Stimulated activated effector memory CD8-positive, alpha-beta T cell treated with anti-CD3 and anti-CD28 coated beads, Interleukin-12 subunit alpha, Interleukin-12 subunit beta, amount 100 ng/mL, for 72 hours (primary cell): ENCODE measurements at regions not wholly inside any gene's neighbourhood (a gene's known extent, or its start where the extent isn't known, plus 50 kb on each side); places are given as distances from the start of the nearest gene placed in this dataset.

Experiments used
- ATAC-seq: fragments of 150-1000 bp; cut with Tn5 transposase; 2 replicates; pipeline ENCODE4 v1.10.0; 2021
- DNase-seq, 2 donors: peaks; one replicate each; pipeline ENCODE4 v3.0.0; 2021 to 2022; ENCODE audit warnings: low spot score in 2 of 2
- H3K27ac Mint-ChIP-seq: one replicate; pipeline ENCODE4 v1.8.0; 2022; ENCODE audit warnings: mild to moderate bottlenecking, mixed read lengths
- H3K36me3 Mint-ChIP-seq: one replicate; pipeline ENCODE4 v1.8.0; 2022; ENCODE audit warnings: mild to moderate bottlenecking, mixed read lengths
- H3K4me1 Mint-ChIP-seq: one replicate; pipeline ENCODE4 v1.8.0; 2022; ENCODE audit warnings: mixed read lengths
- H3K4me3 Mint-ChIP-seq: one replicate; pipeline ENCODE4 v1.8.0; 2022; ENCODE audit warnings: mild to moderate bottlenecking, mixed read lengths
- H3K9me3 Mint-ChIP-seq: one replicate; pipeline ENCODE4 v1.8.0; 2022; ENCODE audit warnings: mixed read lengths

DNA sequence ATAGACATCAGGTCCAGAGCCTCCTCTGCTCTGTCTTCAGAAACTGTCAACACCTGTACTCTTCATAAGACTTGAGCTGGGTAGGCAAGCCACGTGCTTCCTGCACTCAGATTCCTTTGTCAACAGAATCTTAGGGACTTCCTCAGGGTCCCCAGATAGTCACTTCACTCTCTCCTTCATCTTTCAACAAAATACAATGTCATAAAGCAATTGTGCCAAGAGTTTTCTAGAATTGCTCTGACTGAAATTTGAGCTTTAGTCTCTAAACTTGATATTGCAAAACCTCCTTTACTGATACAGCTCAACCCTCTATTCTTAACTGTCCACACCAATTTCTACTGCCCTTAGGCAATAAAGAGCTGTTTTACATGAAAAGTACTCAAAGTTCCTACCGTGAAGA, 179.9 kb downstream of the IRS2 start:
- no peaks in the 10 kb centered on the region for H3K36me3 Mint-ChIP-seq
- no peaks in the 10 kb centered on the region for H3K4me1 Mint-ChIP-seq
- no peak overlapping the region for H3K27ac Mint-ChIP-seq
- DNase-seq (no peak), ATAC-seq (no peak)
- peaks cover 3% of the 10 kb centered on the region for H3K9me3 Mint-ChIP-seq
- H3K4me3 Mint-ChIP-seq, result no peak overlapping the region

GRCh38 chr13:109605846-109606245, 180.5 kb downstream of the IRS2 start:
- no peak for ATAC-seq

DNA sequence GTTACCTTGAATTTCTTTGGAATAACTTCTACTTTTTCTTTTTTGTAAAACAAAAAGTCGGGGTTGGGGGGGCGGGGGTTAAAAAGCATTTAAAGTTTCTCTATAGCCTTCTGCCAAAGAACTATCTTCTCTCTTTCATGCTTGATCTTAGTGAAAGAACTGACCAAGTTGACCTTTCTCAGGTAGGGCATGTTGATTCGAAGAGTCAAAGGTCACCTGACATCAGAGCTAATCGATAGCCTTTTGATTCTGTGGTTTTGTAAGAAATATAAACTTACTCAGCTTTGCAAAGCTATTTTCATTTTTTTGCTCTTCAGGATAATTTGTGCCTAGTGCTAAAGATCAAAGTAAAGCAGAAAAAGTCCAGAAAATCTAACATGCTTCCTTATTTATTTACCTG, 181.5 kb downstream of the IRS2 start:
- ATAC-seq (no peak), DNase-seq (no peak)
- no peaks in the 10 kb centered on the region for H3K36me3 Mint-ChIP-seq
- H3K4me3 Mint-ChIP-seq, result no peak overlapping the region
- H3K27ac Mint-ChIP-seq, result no peak overlapping the region
- peaks cover 3% of the 10 kb centered on the region for H3K9me3 Mint-ChIP-seq
- H3K4me1 Mint-ChIP-seq, result no peaks in the 10 kb centered on the region

More at GRCh38 chr13:109605846-109606245, 180.5 kb downstream of the IRS2 start:
- H3K4me1 Mint-ChIP-seq, result no peaks in the 10 kb centered on the region
- no peaks in the 10 kb centered on the region for H3K36me3 Mint-ChIP-seq
- H3K27ac Mint-ChIP-seq, result no peak overlapping the region
- DNase-seq, result no peak
- peaks cover 3% of the 10 kb centered on the region for H3K9me3 Mint-ChIP-seq
- H3K4me3 Mint-ChIP-seq, result no peak overlapping the region

- ATAC-seq, result no peak
- Mint-ChIP-seq H3K4me1 (no peaks in the 10 kb centered on the region), H3K4me3 (no peak overlapping the region), H3K27ac (no peak overlapping the region), H3K36me3 (no peaks in the 10 kb centered on the region), H3K9me3 (peaks cover 3% of the 10 kb centered on the region)
- DNase-seq, result no peak
These were observed 184.0 kb downstream of the IRS2 start for GRCh38 chr13:109602356-109602755.

GRCh38 chr13:109599901-109600657, 186.3 kb downstream of the IRS2 start:
- no peak overlapping the region for H3K27ac Mint-ChIP-seq
- no peak overlapping the region for H3K4me3 Mint-ChIP-seq
- H3K4me1 Mint-ChIP-seq, result no peaks in the 10 kb centered on the region
- DNase-seq (no peak), ATAC-seq (no peak)
- H3K36me3 Mint-ChIP-seq, result no peaks in the 10 kb centered on the region
- no peaks in the 10 kb centered on the region for H3K9me3 Mint-ChIP-seq

DNA sequence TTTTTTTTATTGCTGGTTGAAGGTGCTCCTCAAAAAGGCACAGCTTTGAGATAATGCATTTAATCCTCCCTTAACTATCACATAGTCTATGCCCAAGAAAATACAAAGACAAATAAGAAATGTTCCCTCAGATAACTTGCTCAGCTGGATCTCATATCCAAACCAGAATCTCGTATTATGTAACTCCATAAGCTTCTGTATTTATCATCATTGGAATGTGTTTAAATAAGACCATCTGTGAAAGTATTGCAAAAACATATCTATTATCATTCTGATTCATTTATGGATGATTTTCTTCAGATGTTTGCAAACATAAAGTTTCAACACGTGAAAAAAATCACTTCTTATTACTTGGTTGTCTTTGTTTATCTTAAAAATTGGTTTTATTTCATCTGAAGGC, 190.9 kb downstream of the IRS2 start:
- Mint-ChIP-seq H3K27ac (no peak overlapping the region), H3K36me3 (no peaks in the 10 kb centered on the region), H3K4me1 (no peaks in the 10 kb centered on the region), H3K4me3 (no peak overlapping the region), H3K9me3 (no peaks in the 10 kb centered on the region)
- ATAC-seq, result no peak
- no peak for DNase-seq

DNA sequence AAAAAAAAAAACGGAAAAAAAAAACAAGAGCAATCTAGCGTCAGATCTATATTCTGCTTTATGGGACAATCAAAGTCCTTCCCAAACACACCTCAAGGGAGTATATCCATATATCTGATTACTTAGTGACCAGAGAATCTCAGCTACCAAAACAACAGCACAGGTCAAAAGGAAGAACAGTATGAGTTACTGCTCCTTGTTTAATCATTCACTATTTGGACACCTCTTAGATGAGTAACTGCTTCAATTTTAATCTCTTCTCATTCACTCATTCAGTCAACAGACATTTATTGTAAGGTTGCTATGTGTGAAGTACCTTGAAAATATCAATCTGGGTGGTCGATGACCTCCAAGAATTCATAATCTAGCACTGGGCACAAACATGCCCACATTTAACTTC, 193.2 kb downstream of the IRS2 start:
- Mint-ChIP-seq H3K4me1 (no peaks in the 10 kb centered on the region), H3K36me3 (no peaks in the 10 kb centered on the region), H3K9me3 (no peaks in the 10 kb centered on the region), H3K4me3 (no peak overlapping the region), H3K27ac (no peak overlapping the region)
- ATAC-seq (no peak), DNase-seq (no peak)

DNA sequence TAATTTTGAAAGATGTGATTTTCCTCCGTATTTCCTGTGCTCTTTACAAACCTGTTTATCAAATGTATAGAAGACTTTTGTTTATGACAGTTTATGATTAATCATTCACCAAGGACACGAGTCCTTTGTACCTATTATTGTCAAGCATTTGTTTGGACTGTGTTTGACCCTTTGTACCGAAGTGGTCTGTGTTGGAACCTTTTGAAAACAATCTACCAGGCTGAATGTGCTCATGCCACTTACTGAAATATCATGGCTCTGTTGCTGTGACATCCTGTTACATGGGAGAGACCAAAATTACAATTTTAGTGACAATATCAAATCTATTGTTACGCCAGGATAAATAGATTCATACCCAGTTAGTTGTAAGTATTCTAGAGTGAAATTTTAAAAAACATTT, 193.6 kb downstream of the IRS2 start:
- H3K27ac Mint-ChIP-seq, result no peak overlapping the region
- no peaks in the 10 kb centered on the region for H3K36me3 Mint-ChIP-seq
- H3K9me3 Mint-ChIP-seq, result no peaks in the 10 kb centered on the region
- ATAC-seq (no peak), DNase-seq (no peak)
- H3K4me3 Mint-ChIP-seq, result no peak overlapping the region
- H3K4me1 Mint-ChIP-seq, result no peaks in the 10 kb centered on the region

- no peaks in the 10 kb centered on the region for H3K9me3 Mint-ChIP-seq
- no peaks in the 10 kb centered on the region for H3K4me1 Mint-ChIP-seq
- ATAC-seq, result no peak
- DNase-seq, result no peak
- no peaks in the 10 kb centered on the region for H3K36me3 Mint-ChIP-seq
- no peak overlapping the region for H3K27ac Mint-ChIP-seq
- no peak overlapping the region for H3K4me3 Mint-ChIP-seq
These were observed 198.7 kb downstream of the IRS2 start for GRCh38 chr13:109587689-109588088.

DNA sequence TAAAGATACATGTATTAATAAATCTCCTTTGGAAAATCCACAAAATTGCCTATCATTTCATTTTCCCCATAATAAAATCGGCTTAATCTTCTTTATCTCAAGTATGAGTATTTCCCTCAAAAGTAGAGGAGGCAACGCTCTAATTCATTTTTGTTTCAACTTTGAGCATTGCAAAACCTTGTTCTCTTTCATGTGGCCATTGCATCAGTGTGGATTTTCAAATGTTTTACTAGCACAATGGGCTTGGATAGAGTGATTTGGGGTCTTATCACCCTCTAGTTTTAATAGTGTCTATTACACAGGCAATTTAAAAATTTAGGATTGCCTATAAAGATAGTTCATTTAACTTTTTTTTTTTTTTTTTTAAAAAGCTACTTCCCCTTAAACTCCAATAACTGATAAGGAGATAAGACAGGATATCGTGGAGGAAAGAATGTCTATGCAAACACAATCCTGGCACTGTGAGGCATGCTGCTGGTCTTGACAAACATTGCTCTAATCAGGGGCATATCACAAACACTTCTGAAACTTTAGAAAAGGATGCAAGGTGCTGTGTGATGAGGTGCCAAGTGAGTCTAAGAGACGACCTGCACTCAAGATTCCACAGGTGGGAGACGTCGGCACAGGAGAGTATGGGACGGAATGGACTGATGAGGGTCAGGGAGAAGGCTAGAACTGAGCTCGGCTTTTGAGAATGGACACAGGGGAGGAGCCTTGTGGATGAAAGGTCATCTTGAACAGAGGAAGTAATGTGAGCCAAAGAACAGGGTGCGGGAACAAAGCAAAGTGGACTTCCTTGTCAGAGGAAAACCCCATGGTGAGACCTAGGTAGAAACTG, 199.7 kb downstream of the IRS2 start:
- no peak overlapping the region for H3K4me3 Mint-ChIP-seq
- ATAC-seq, result no peak
- no peak overlapping the region for H3K27ac Mint-ChIP-seq
- H3K4me1 Mint-ChIP-seq, result no peaks in the 10 kb centered on the region
- no peak for DNase-seq
- H3K9me3 Mint-ChIP-seq, result no peaks in the 10 kb centered on the region
- no peaks in the 10 kb centered on the region for H3K36me3 Mint-ChIP-seq

- Mint-ChIP-seq H3K36me3 (no peaks in the 10 kb centered on the region), H3K4me3 (no peak overlapping the region), H3K27ac (no peak overlapping the region), H3K9me3 (no peaks in the 10 kb centered on the region), H3K4me1 (no peaks in the 10 kb centered on the region)
- ATAC-seq (no peak), DNase-seq (no peak)
These were observed 201.5 kb downstream of the IRS2 start for GRCh38 chr13:109584844-109585361.

- no peak for ATAC-seq
- Mint-ChIP-seq H3K27ac (no peak overlapping the region), H3K4me1 (no peaks in the 10 kb centered on the region), H3K36me3 (no peaks in the 10 kb centered on the region), H3K9me3 (peaks cover 2% of the 10 kb centered on the region), H3K4me3 (no peak overlapping the region)
- DNase-seq, result no peak
These were observed 209.1 kb downstream of the IRS2 start for GRCh38 chr13:109577191-109577700.

- DNase-seq, result no peak
- peaks cover 2% of the 10 kb centered on the region for H3K9me3 Mint-ChIP-seq
- no peaks in the 10 kb centered on the region for H3K4me1 Mint-ChIP-seq
- no peak for ATAC-seq
- H3K4me3 Mint-ChIP-seq, result no peak overlapping the region
- no peak overlapping the region for H3K27ac Mint-ChIP-seq
- H3K36me3 Mint-ChIP-seq, result no peaks in the 10 kb centered on the region
These were observed 210.0 kb downstream of the IRS2 start for GRCh38 chr13:109576331-109576813.

DNA sequence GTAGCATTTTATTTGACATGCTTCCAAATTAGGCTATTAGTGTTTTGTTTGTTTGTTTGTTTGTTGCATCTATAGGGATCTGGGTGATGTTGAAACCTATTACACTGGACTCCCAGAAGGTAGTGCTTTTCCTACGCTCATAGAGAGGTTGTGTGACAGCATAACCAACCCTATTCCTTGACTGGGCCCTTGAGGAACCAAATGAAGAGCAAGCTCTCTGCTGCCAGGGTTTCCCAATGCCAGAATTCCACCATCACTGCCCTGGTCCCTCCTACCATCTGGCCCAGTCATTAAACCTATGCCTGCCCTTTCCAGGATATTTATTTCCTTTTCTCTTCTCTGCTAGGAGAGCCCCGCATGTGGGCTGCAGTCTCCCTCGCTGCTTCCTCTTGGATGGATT, 210.6 kb downstream of the IRS2 start:
- Mint-ChIP-seq H3K4me1 (no peaks in the 10 kb centered on the region), H3K4me3 (no peak overlapping the region), H3K27ac (no peak overlapping the region), H3K36me3 (no peaks in the 10 kb centered on the region), H3K9me3 (peaks cover 2% of the 10 kb centered on the region)
- no peak for ATAC-seq
- DNase-seq, result no peak

DNA sequence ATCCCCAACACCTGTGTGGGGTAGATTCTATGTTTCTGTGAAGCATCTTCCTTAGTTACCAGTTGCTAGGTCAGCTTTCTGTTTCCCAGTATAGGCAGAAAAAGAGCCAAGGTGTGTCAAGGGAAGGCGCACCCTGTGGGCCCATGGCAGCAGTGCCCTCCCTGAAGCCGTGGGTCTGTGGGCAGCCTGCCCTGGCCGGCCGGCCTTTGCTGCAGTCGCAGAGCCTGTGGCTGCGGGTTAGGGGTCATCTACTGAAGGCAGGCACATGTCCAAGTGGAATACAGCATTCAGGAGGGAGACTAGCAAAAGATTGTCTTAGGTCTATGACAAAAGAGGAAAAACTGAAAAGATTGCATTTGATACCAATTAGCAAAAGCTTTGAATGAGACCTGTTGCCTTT, 214.0 kb downstream of the IRS2 start:
- Mint-ChIP-seq H3K9me3 (peaks cover 2% of the 10 kb centered on the region), H3K4me3 (no peak overlapping the region), H3K4me1 (no peaks in the 10 kb centered on the region), H3K27ac (no peak overlapping the region), H3K36me3 (no peaks in the 10 kb centered on the region)
- no peak for DNase-seq
- ATAC-seq, result no peak
